A673 (cell line): ENCODE measurements at regions not wholly inside any gene's neighbourhood (a gene's known extent, or its start where the extent isn't known, plus 50 kb on each side); places are given as distances from the start of the nearest gene placed in this dataset.

Experiments
- BruUV-seq: library from RNA; stranded (reverse); fragments of 400-500 nt; replicated peaks from 2 replicates; lab custom pipeline; 2021; lab: Mats Ljungman, UMichigan
- CTCF ChIA-PET: fragments of 300-600 bp; sonication (Branson Sonifier 250); formaldehyde crosslinking; loops from one replicate; lab custom pipeline; 2022; ENCODE audit warnings: antibody characterized with exemption; lab: Charles Lee
- POLR2A ChIA-PET: fragments of 300-600 bp; sonication (Branson Sonifier 250); formaldehyde crosslinking; loops from one replicate; lab custom pipeline; 2022; ENCODE audit warnings: antibody characterized with exemption; ENCODE audit not compliant: low non-redundant PET; lab: Charles Lee
- DNase-seq: peaks from one replicate; pipeline ENCODE4 v3.0.0-alpha.2; 2015; ENCODE audit warnings: low spot score
- H3K27ac ChIP-seq: fragments of 200-600 bp; sonication (generic); 2 replicates; pipeline ENCODE4 v1.5.1; 2016; ENCODE audit warnings: mixed run types, low read depth, mild to moderate bottlenecking, mixed read lengths, antibody characterized with exemption, low read length; ENCODE audit not compliant: poor library complexity, severe bottlenecking
- H3K27me3 ChIP-seq: fragments of 200-600 bp; sonication (generic); replicated peaks from 2 replicates; pipeline ENCODE4 v1.6.1; 2017; ENCODE audit warnings: mixed run types, low read depth, mild to moderate bottlenecking, mixed read lengths, antibody characterized with exemption, low read length; ENCODE audit not compliant: insufficient read depth, poor library complexity
- H3K36me3 ChIP-seq: fragments of 200-600 bp; sonication (generic); 2 replicates; pipeline ENCODE4 v1.6.1; 2016; ENCODE audit warnings: mixed run types, mild to moderate bottlenecking, mixed read lengths, antibody characterized with exemption, low read length; ENCODE audit not compliant: insufficient read depth, poor library complexity, severe bottlenecking
- H3K4me1 ChIP-seq: fragments of 200-600 bp; sonication (generic); 2 replicates; pipeline ENCODE4 v1.6.1; 2017; ENCODE audit warnings: mixed run types, mild to moderate bottlenecking, mixed read lengths, antibody characterized with exemption, low read length; ENCODE audit not compliant: insufficient read depth, poor library complexity, severe bottlenecking
- H3K4me3 ChIP-seq: fragments of 200-600 bp; sonication (generic); 2 replicates; pipeline ENCODE4 v1.5.1; 2016; ENCODE audit warnings: low read depth, mixed run types, mild to moderate bottlenecking, mixed read lengths, low read length; ENCODE audit not compliant: poor library complexity, severe bottlenecking
- H3K9me3 ChIP-seq: fragments of 200-600 bp; sonication (generic); 2 replicates; pipeline ENCODE4 v1.6.1; 2016; ENCODE audit warnings: mixed run types, low read depth, mild to moderate bottlenecking, mixed read lengths, antibody characterized with exemption, low read length; ENCODE audit not compliant: poor library complexity, severe bottlenecking
- CTCF ChIP-seq: fragments of 300-800, 200-600 bp; sonication (generic); conservative IDR thresholded peaks from 2 replicates; pipeline ENCODE4 v1.5.1; 2017; ENCODE audit warnings: low read depth, mild to moderate bottlenecking, antibody characterized with exemption, low read length, moderate library complexity, mixed read lengths
- EZH2 ChIP-seq: fragments of 200-600 bp; sonication (generic); IDR thresholded peaks from 2 replicates; pipeline ENCODE4 v1.6.1; 2017; ENCODE audit warnings: borderline replicate concordance, low read depth, mild to moderate bottlenecking, mixed read lengths, antibody characterized with exemption, low read length; ENCODE audit not compliant: poor library complexity, severe bottlenecking
- intact Hi-C: fragments of 100-400 bp; cut with micrococcal nuclease; formaldehyde crosslinking; loops from one replicate; pipeline ENCODE4 v1.10.0; 2022; ENCODE audit not compliant: unreplicated experiment

- Histone ChIP-seq H3K27ac (no peak overlapping the region), H3K36me3 (no peaks in the 10 kb centered on the region), H3K9me3 (peaks cover 60% of the 10 kb centered on the region), H3K4me1 (no peaks in the 10 kb centered on the region), H3K27me3 (no peaks in the 10 kb centered on the region), H3K4me3 (no peak overlapping the region)
- no peak for TF ChIP-seq CTCF
- ChIA-PET CTCF (no interaction called here), POLR2A (no interaction called here)
- BruUV-seq, result no TSS peak
- DNase-seq, result no peak
- intact Hi-C loops, result loop anchor here (10.0 kb wide), 1 partner anchor 55 kb away; no protein-coding TSS in a partner anchor
These were observed 334.2 kb downstream of the IRX1 start for GRCh38 chr5:3929799-3930198.

GRCh38 chr5:3931976-3932375 lies 336.3 kb downstream of the IRX1 start:
- Histone ChIP-seq H3K27me3 (no peaks in the 10 kb centered on the region), H3K9me3 (peaks cover 57% of the 10 kb centered on the region), H3K27ac (no peak overlapping the region), H3K4me1 (no peaks in the 10 kb centered on the region), H3K4me3 (no peak overlapping the region), H3K36me3 (no peaks in the 10 kb centered on the region)
- ChIA-PET CTCF (no interaction called here), POLR2A (no interaction called here)
- intact Hi-C loops, result loop anchor here (10.0 kb wide), 1 partner anchor 57 kb away; no protein-coding TSS in a partner anchor
- TF ChIP-seq CTCF (no peak), EZH2 (no peak)
- DNase-seq, result no peak
- BruUV-seq, result no TSS peak

GRCh38 chr5:3933536-3933935 lies 337.9 kb downstream of the IRX1 start:
- no peak for DNase-seq
- Histone ChIP-seq H3K27me3 (no peaks in the 10 kb centered on the region), H3K9me3 (peaks cover 63% of the 10 kb centered on the region), H3K4me3 (no peak overlapping the region), H3K36me3 (no peaks in the 10 kb centered on the region), H3K4me1 (no peaks in the 10 kb centered on the region), H3K27ac (no peak overlapping the region)
- TF ChIP-seq CTCF (no peak), EZH2 (no peak)
- BruUV-seq, result no TSS peak
- intact Hi-C loops, result loop anchor here (10.0 kb wide), 1 partner anchor 59 kb away; no protein-coding TSS in a partner anchor
- ChIA-PET CTCF (no interaction called here), POLR2A (no interaction called here)
